Nephron progenitor cell (in vitro differentiated cells): ENCODE measurements at regions not wholly inside any gene's neighbourhood (a gene's known extent, or its start where the extent isn't known, plus 50 kb on each side); places are given as distances from the start of the nearest gene placed in this dataset.

Source experiments
- DNase-seq: peaks from one replicate; pipeline ENCODE4 v3.0.0; 2021
- H3K27ac Mint-ChIP-seq: 2 replicates; pipeline ENCODE4 v1.8.0; 2021; ENCODE audit warnings: mild to moderate bottlenecking, moderate library complexity, mixed read lengths
- H3K27me3 Mint-ChIP-seq: 2 replicates; pipeline ENCODE4 v1.8.0; 2021; ENCODE audit warnings: mild to moderate bottlenecking, low read depth, mixed read lengths; ENCODE audit not compliant: poor library complexity
- H3K36me3 Mint-ChIP-seq: 2 replicates; pipeline ENCODE4 v1.8.0; 2021; ENCODE audit warnings: low read depth, mixed read lengths
- H3K4me1 Mint-ChIP-seq: 2 replicates; pipeline ENCODE4 v1.8.0; 2021; ENCODE audit warnings: mixed read lengths
- H3K4me3 Mint-ChIP-seq: 2 replicates; pipeline ENCODE4 v1.8.0; 2021; ENCODE audit warnings: mild to moderate bottlenecking, moderate library complexity, mixed read lengths
- H3K9me3 Mint-ChIP-seq: 2 replicates; pipeline ENCODE4 v1.8.0; 2021; ENCODE audit warnings: mild to moderate bottlenecking, moderate library complexity, mixed read lengths
- CTCF ChIP-seq: fragments of 200-600 bp; sonication (generic); IDR thresholded peaks from 2 replicates; pipeline ENCODE4 v1.5.0; 2021; ENCODE audit warnings: antibody characterized with exemption

- peaks cover 3% of the 10 kb centered on the region for H3K27me3 Mint-ChIP-seq
- H3K36me3 Mint-ChIP-seq: peaks cover 6% of the 10 kb centered on the region
- peak; percentile 7 for DNase-seq
- H3K4me3 Mint-ChIP-seq: peak overlapping the region; percentile 1
- H3K27ac Mint-ChIP-seq: peak overlapping the region; percentile 53
- TF ChIP-seq CTCF: no peak
- H3K4me1 Mint-ChIP-seq: peaks cover 68% of the 10 kb centered on the region
- H3K9me3 Mint-ChIP-seq: no peaks in the 10 kb centered on the region
Measured at GRCh38 chr7:25545124-25546008, 317.1 kb upstream of the NPVF start.

GRCh38 chr7:25546306-25546705 is 318.0 kb upstream of the NPVF start:
- no peak overlapping the region for H3K4me3 Mint-ChIP-seq
- H3K4me1 Mint-ChIP-seq: peaks cover 78% of the 10 kb centered on the region

GRCh38 chr7:25549271-25549921 is 321.1 kb upstream of the NPVF start:
- Mint-ChIP-seq H3K27me3 (peaks cover 6% of the 10 kb centered on the region), H3K36me3 (no peaks in the 10 kb centered on the region), H3K27ac (no peak overlapping the region), H3K9me3 (no peaks in the 10 kb centered on the region), H3K4me3 (peak overlapping the region; percentile 12), H3K4me1 (peaks cover 77% of the 10 kb centered on the region)
- peak; percentile 33 for DNase-seq
- no peak for TF ChIP-seq CTCF

More at GRCh38 chr7:25546306-25546705, 318.0 kb upstream of the NPVF start:
- Mint-ChIP-seq H3K9me3 (no peaks in the 10 kb centered on the region), H3K27ac (no peak overlapping the region), H3K36me3 (peaks cover 6% of the 10 kb centered on the region), H3K27me3 (peaks cover 3% of the 10 kb centered on the region)
- DNase-seq: no peak
- TF ChIP-seq CTCF: no peak

GRCh38 chr7:25550149-25550548 is 321.9 kb upstream of the NPVF start:
- peak overlapping the region; percentile 26 for H3K27ac Mint-ChIP-seq
- peaks cover 71% of the 10 kb centered on the region for H3K4me1 Mint-ChIP-seq
- peak overlapping the region; percentile 12 for H3K4me3 Mint-ChIP-seq
- DNase-seq: no peak
- no peak for TF ChIP-seq CTCF
- H3K36me3 Mint-ChIP-seq: no peaks in the 10 kb centered on the region
- peaks cover 6% of the 10 kb centered on the region for H3K27me3 Mint-ChIP-seq
- H3K9me3 Mint-ChIP-seq: no peaks in the 10 kb centered on the region

- H3K9me3 Mint-ChIP-seq: peaks cover 7% of the 10 kb centered on the region
- peaks cover 6% of the 10 kb centered on the region for H3K36me3 Mint-ChIP-seq
- no peak for DNase-seq
- no peak overlapping the region for H3K27ac Mint-ChIP-seq
- peaks cover 6% of the 10 kb centered on the region for H3K27me3 Mint-ChIP-seq
- peaks cover 80% of the 10 kb centered on the region for H3K4me1 Mint-ChIP-seq
- no peak overlapping the region for H3K4me3 Mint-ChIP-seq
- no peak for TF ChIP-seq CTCF
Measured at GRCh38 chr7:25552998-25553397, 324.7 kb upstream of the NPVF start.
